MM.1S (cell line): ENCODE measurements at regions not wholly inside any gene's neighbourhood (a gene's known extent, or its start where the extent isn't known, plus 50 kb on each side); places are given as distances from the start of the nearest gene placed in this dataset.

ENCODE experiments used
- DNase-seq: peaks from one replicate; pipeline ENCODE4 v3.0.0-alpha.2; 2015
- H2AFZ ChIP-seq: fragments of 300-600 bp; sonication (generic); 2 replicates; pipeline ENCODE4 v1.6.0; 2016; ENCODE audit warnings: antibody characterized with exemption, low read length
- H3F3A ChIP-seq: fragments of 300-600 bp; sonication (generic); 2 replicates; pipeline ENCODE4 v1.6.1; 2016; ENCODE audit warnings: mild to moderate bottlenecking, antibody characterized with exemption, low read length, moderate library complexity, mixed read lengths; ENCODE audit not compliant: insufficient read depth
- H3K27ac ChIP-seq: fragments of 300-600 bp; sonication (generic); 2 replicates; pipeline ENCODE4 v1.5.1; 2016; ENCODE audit warnings: mild to moderate bottlenecking, low read length
- H3K27me3 ChIP-seq: fragments of 300-600 bp; sonication (generic); replicated peaks from 2 replicates; pipeline ENCODE4 v1.6.0; 2016; ENCODE audit warnings: low read length; ENCODE audit not compliant: insufficient read depth
- H3K36me3 ChIP-seq: fragments of 300-600 bp; sonication (generic); replicated peaks from 2 replicates; pipeline ENCODE4 v1.6.1; 2016; ENCODE audit warnings: mild to moderate bottlenecking, low read length, mixed read lengths; ENCODE audit not compliant: insufficient read depth
- H3K4me1 ChIP-seq: fragments of 300-600 bp; sonication (generic); 2 replicates; pipeline ENCODE4 v1.6.1; 2016; ENCODE audit warnings: low read length, mixed read lengths
- H3K4me2 ChIP-seq: fragments of 300-600 bp; sonication (generic); 2 replicates; pipeline ENCODE4 v1.6.0; 2016; ENCODE audit warnings: low read depth, low read length
- H3K4me3 ChIP-seq: fragments of 300-600 bp; sonication (generic); 2 replicates; pipeline ENCODE4 v1.5.1; 2016; ENCODE audit warnings: low read length, mixed read lengths
- H3K79me2 ChIP-seq: fragments of 300-600 bp; sonication (generic); 2 replicates; pipeline ENCODE4 v1.6.1; 2016; ENCODE audit warnings: mixed run types, low read length, mixed read lengths
- H3K9ac ChIP-seq: fragments of 300-600 bp; sonication (generic); 2 replicates; pipeline ENCODE4 v1.6.1; 2016; ENCODE audit warnings: low read length, mixed read lengths
- H3K9me2 ChIP-seq: fragments of 300-600 bp; sonication (generic); replicated peaks from 2 replicates; pipeline ENCODE4 v1.6.1; 2016; ENCODE audit warnings: mild to moderate bottlenecking, low read length, mixed read lengths; ENCODE audit not compliant: insufficient read depth
- H3K9me3 ChIP-seq: fragments of 300-600 bp; sonication (generic); replicated peaks from 2 replicates; pipeline ENCODE4 v1.6.1; 2016; ENCODE audit warnings: mild to moderate bottlenecking, low read length, mixed read lengths; ENCODE audit not compliant: insufficient read depth
- H4K20me1 ChIP-seq: fragments of 300-600 bp; sonication (generic); 2 replicates; pipeline ENCODE4 v1.6.1; 2016; ENCODE audit warnings: mild to moderate bottlenecking, low read length, moderate library complexity, mixed read lengths; ENCODE audit not compliant: insufficient read depth
- EZH2 ChIP-seq: fragments of 300-600 bp; sonication (generic); optimal IDR thresholded peaks from 2 replicates; pipeline ENCODE3; 2017; ENCODE audit warnings: low read depth, mild to moderate bottlenecking, antibody characterized with exemption, low read length, mixed read lengths
- EZH2phosphoT487 ChIP-seq: fragments of 300-600 bp; sonication (generic); IDR thresholded peaks from 2 replicates; pipeline ENCODE4 v1.6.1; 2018; ENCODE audit warnings: antibody characterized with exemption, low read length
- TF ChIP-seq, protein P1 (sequence below): fragments of 300-600 bp; sonication (generic); IDR thresholded peaks from 2 replicates; pipeline ENCODE4 v1.5.1; 2016; ENCODE audit warnings: antibody characterized with exemption, low read length, mixed read lengths

DNA sequence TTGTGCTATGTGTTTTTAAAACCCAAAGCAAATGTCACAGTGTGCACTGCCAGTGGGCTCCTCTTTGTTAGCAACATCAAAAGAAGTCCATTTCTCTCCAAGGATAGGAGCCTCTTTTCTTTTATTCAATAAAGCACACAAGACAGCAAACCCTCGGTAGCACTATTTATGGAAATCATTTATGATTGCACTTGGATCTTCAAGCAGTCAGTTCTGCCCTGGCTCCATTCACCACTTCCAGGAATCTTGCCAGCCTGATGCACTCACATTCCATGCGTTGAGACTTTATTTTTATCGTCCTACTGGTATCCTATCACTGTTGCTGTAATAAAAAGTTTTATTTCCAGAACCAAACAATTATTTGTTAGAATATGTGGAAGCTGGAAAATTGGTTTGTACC is 412.1 kb downstream of the TBL1XR1 start:
- H3K27me3 ChIP-seq: no peaks in the 10 kb centered on the region
- H3K9me2 ChIP-seq: no peaks in the 10 kb centered on the region
- no peaks in the 10 kb centered on the region for H3F3A ChIP-seq
- no peaks in the 10 kb centered on the region for H3K9me3 ChIP-seq
- no peak overlapping the region for H3K9ac ChIP-seq
- no peak overlapping the region for H3K4me2 ChIP-seq
- TF ChIP-seq EZH2: no peak
- no peak for TF ChIP-seq EZH2phosphoT487
- TF ChIP-seq, protein P1, sequence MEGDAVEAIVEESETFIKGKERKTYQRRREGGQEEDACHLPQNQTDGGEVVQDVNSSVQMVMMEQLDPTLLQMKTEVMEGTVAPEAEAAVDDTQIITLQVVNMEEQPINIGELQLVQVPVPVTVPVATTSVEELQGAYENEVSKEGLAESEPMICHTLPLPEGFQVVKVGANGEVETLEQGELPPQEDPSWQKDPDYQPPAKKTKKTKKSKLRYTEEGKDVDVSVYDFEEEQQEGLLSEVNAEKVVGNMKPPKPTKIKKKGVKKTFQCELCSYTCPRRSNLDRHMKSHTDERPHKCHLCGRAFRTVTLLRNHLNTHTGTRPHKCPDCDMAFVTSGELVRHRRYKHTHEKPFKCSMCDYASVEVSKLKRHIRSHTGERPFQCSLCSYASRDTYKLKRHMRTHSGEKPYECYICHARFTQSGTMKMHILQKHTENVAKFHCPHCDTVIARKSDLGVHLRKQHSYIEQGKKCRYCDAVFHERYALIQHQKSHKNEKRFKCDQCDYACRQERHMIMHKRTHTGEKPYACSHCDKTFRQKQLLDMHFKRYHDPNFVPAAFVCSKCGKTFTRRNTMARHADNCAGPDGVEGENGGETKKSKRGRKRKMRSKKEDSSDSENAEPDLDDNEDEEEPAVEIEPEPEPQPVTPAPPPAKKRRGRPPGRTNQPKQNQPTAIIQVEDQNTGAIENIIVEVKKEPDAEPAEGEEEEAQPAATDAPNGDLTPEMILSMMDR: no peak
- no peak overlapping the region for H2AFZ ChIP-seq
- no peaks in the 10 kb centered on the region for H3K36me3 ChIP-seq
- H3K4me3 ChIP-seq: no peak overlapping the region
- H4K20me1 ChIP-seq: no peaks in the 10 kb centered on the region
- no peaks in the 10 kb centered on the region for H3K79me2 ChIP-seq
- H3K4me1 ChIP-seq: no peaks in the 10 kb centered on the region
- H3K27ac ChIP-seq: no peak overlapping the region
- no peak for DNase-seq

DNA sequence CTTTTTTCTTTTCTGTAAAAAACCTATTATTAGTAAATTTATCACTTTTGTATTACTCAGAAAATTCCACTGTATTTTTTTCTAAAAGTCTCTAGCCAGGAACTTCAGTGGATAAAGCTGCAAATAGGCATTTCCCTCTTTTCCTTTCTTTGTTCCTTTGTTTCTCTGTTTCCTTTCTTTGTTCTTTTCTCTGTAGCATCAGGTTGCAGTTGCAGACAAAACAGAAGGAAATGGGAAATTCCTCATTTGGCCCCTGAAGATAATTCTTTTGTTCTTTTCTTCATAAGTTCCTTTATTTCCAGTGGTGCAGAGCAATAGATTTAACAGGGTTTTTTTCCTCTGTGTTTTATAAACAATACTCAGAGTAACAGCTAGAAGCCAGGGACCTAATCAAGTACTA is 416.5 kb downstream of the TBL1XR1 start:
- no peaks in the 10 kb centered on the region for H3K27me3 ChIP-seq
- H3K9me2 ChIP-seq: no peaks in the 10 kb centered on the region
- TF ChIP-seq EZH2phosphoT487 (no peak), EZH2 (no peak)
- TF ChIP-seq, protein P1: no peak
- DNase-seq: no peak
- no peaks in the 10 kb centered on the region for H3K36me3 ChIP-seq
- H3K27ac ChIP-seq: no peak overlapping the region
- H3K4me3 ChIP-seq: no peak overlapping the region
- no peak overlapping the region for H2AFZ ChIP-seq
- H3F3A ChIP-seq: no peaks in the 10 kb centered on the region
- no peaks in the 10 kb centered on the region for H3K9me3 ChIP-seq
- H4K20me1 ChIP-seq: no peaks in the 10 kb centered on the region
- H3K4me1 ChIP-seq: no peaks in the 10 kb centered on the region
- H3K79me2 ChIP-seq: no peaks in the 10 kb centered on the region
- no peak overlapping the region for H3K4me2 ChIP-seq
- H3K9ac ChIP-seq: no peak overlapping the region

DNA sequence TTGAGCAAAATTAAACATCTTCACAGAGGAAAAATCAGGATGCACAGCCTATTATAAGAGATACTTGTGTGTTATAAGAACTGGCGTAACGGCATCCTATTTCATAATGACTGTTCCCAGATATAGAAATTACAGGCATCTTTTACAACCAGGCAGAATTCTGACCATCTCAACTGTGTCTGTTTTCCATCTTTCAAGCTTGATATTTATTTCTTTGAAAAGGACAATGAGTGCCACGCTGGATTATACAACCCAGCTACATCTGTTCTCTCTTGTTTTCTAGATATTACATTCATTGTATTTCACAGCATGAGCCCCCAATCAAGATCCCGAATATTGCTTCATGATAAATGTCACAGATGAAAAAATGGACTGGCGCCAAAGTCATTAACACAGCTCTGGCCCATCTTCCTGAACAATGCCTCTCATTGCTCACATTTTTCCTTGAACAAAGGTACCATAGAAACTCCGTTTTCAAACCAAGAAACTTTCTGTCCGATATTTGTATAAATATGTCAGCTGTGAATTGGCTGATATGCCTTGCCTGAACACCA is 420.6 kb downstream of the TBL1XR1 start:
- TF ChIP-seq EZH2 (no peak), EZH2phosphoT487 (no peak)
- TF ChIP-seq, protein P1: no peak
- Histone ChIP-seq H3K27me3 (no peaks in the 10 kb centered on the region), H3K36me3 (no peaks in the 10 kb centered on the region), H3K4me3 (no peak overlapping the region), H2AFZ (no peak overlapping the region), H3K9ac (no peak overlapping the region), H3K4me1 (no peaks in the 10 kb centered on the region), H3K9me3 (no peaks in the 10 kb centered on the region), H4K20me1 (no peaks in the 10 kb centered on the region), H3K9me2 (no peaks in the 10 kb centered on the region), H3F3A (no peaks in the 10 kb centered on the region), H3K79me2 (no peaks in the 10 kb centered on the region), H3K27ac (no peak overlapping the region), H3K4me2 (no peak overlapping the region)
- no peak for DNase-seq
